Left ventricle myocardium superior (tissue), 1 donor: ENCODE measurements at regions not wholly inside any gene's neighbourhood (a gene's known extent, or its start where the extent isn't known, plus 50 kb on each side); places are given as distances from the start of the nearest gene placed in this dataset.

Experiments used
- ATAC-seq: fragments of 200-7000 bp; cut with Tn5 transposase; one replicate; pipeline ENCODE4 v1.9.1; 2020; ENCODE audit warnings: mild to moderate bottlenecking, moderate library complexity
- DNase-seq: peaks from one replicate; pipeline ENCODE4 v3.0.0-alpha.2; 2020
- intact Hi-C: fragments of 100-400 bp; cut with micrococcal nuclease; formaldehyde crosslinking; loops from one replicate; pipeline ENCODE4 v1.11.0; 2022
- donor health status: DM: no; HTN: yes; CAD: no; lungs with severe emphysema.

GRCh38 chr4:18403327-18403726 lies 381.8 kb upstream of the LCORL start:
- no peak for ATAC-seq
- no peak for DNase-seq
- intact Hi-C loops: no loop called here

GRCh38 chr4:18401868-18402267 lies 380.3 kb upstream of the LCORL start:
- DNase-seq: no peak
- intact Hi-C loops: no loop called here
- ATAC-seq: no peak

- no peak for ATAC-seq
- DNase-seq: no peak
- intact Hi-C loops: no loop called here
Observed at GRCh38 chr4:18401425-18401824, 379.9 kb upstream of the LCORL start.

GRCh38 chr4:18398661-18399060 lies 377.1 kb upstream of the LCORL start:
- intact Hi-C loops: no loop called here
- DNase-seq: no peak
- no peak for ATAC-seq

GRCh38 chr4:18397681-18398390 lies 376.3 kb upstream of the LCORL start:
- ATAC-seq: no peak
- intact Hi-C loops: no loop called here
- DNase-seq: no peak

- intact Hi-C loops: no loop called here
- no peak for DNase-seq
- ATAC-seq: no peak
Observed at GRCh38 chr4:18394656-18395055, 373.1 kb upstream of the LCORL start.

GRCh38 chr4:18391354-18391728 lies 369.8 kb upstream of the LCORL start:
- ATAC-seq (no peak), DNase-seq (no peak)
- intact Hi-C loops: no loop called here

- no peak for DNase-seq
- intact Hi-C loops: no loop called here
- ATAC-seq: no peak
Observed at GRCh38 chr4:18390655-18391353, 369.2 kb upstream of the LCORL start.

GRCh38 chr4:18389115-18389514 lies 367.6 kb upstream of the LCORL start:
- ATAC-seq (no peak), DNase-seq (no peak)
- intact Hi-C loops: no loop called here

GRCh38 chr4:18388039-18388438 lies 366.5 kb upstream of the LCORL start:
- DNase-seq: no peak
- ATAC-seq: no peak
- intact Hi-C loops: no loop called here

GRCh38 chr4:18381186-18381585 lies 359.6 kb upstream of the LCORL start:
- intact Hi-C loops: no loop called here
- DNase-seq (no peak), ATAC-seq (no peak)

GRCh38 chr4:18369561-18369960 lies 348.0 kb upstream of the LCORL start:
- ATAC-seq (no peak), DNase-seq (no peak)
- intact Hi-C loops: loop anchor here (5.0 kb wide), 1 partner anchor 552 kb away; no protein-coding TSS in a partner anchor

- no peak for ATAC-seq
- intact Hi-C loops: loop anchor here (5.0 kb wide), 1 partner anchor 550 kb away; no protein-coding TSS in a partner anchor
- no peak for DNase-seq
Observed at GRCh38 chr4:18366892-18367291, 345.3 kb upstream of the LCORL start.

- intact Hi-C loops: loop anchor here (5.0 kb wide), 1 partner anchor 549 kb away; no protein-coding TSS in a partner anchor
- ATAC-seq (no peak), DNase-seq (no peak)
Observed at GRCh38 chr4:18366136-18366535, 344.6 kb upstream of the LCORL start.

- ATAC-seq (no peak), DNase-seq (no peak)
- intact Hi-C loops: no loop called here
Observed at GRCh38 chr4:18343581-18343980, 322.0 kb upstream of the LCORL start.

- ATAC-seq (no peak), DNase-seq (no peak)
- intact Hi-C loops: no loop called here
Observed at GRCh38 chr4:18342847-18343246, 321.3 kb upstream of the LCORL start.

- DNase-seq (no peak), ATAC-seq (no peak)
- intact Hi-C loops: no loop called here
Observed at GRCh38 chr4:18321956-18322530, 300.5 kb upstream of the LCORL start.

GRCh38 chr4:18319431-18319830 lies 297.9 kb upstream of the LCORL start:
- DNase-seq (no peak), ATAC-seq (no peak)
- intact Hi-C loops: no loop called here

GRCh38 chr4:18318682-18319388 lies 297.3 kb upstream of the LCORL start:
- DNase-seq: peak; percentile 54
- intact Hi-C loops: no loop called here
- peak; percentile 70 for ATAC-seq

- DNase-seq (no peak), ATAC-seq (no peak)
- intact Hi-C loops: no loop called here
Observed at GRCh38 chr4:18314731-18315130, 293.2 kb upstream of the LCORL start.
